MM.1S (cell line): ENCODE measurements at regions not wholly inside any gene's neighbourhood (a gene's known extent, or its start where the extent isn't known, plus 50 kb on each side); places are given as distances from the start of the nearest gene placed in this dataset.

ENCODE experiments used
- DNase-seq: peaks from one replicate; pipeline ENCODE4 v3.0.0-alpha.2; 2015
- H2AFZ ChIP-seq: fragments of 300-600 bp; sonication (generic); 2 replicates; pipeline ENCODE4 v1.6.0; 2016; ENCODE audit warnings: antibody characterized with exemption, low read length
- H3F3A ChIP-seq: fragments of 300-600 bp; sonication (generic); 2 replicates; pipeline ENCODE4 v1.6.1; 2016; ENCODE audit warnings: mild to moderate bottlenecking, antibody characterized with exemption, low read length, moderate library complexity, mixed read lengths; ENCODE audit not compliant: insufficient read depth
- H3K27ac ChIP-seq: fragments of 300-600 bp; sonication (generic); 2 replicates; pipeline ENCODE4 v1.5.1; 2016; ENCODE audit warnings: mild to moderate bottlenecking, low read length
- H3K27me3 ChIP-seq: fragments of 300-600 bp; sonication (generic); replicated peaks from 2 replicates; pipeline ENCODE4 v1.6.0; 2016; ENCODE audit warnings: low read length; ENCODE audit not compliant: insufficient read depth
- H3K36me3 ChIP-seq: fragments of 300-600 bp; sonication (generic); replicated peaks from 2 replicates; pipeline ENCODE4 v1.6.1; 2016; ENCODE audit warnings: mild to moderate bottlenecking, low read length, mixed read lengths; ENCODE audit not compliant: insufficient read depth
- H3K4me1 ChIP-seq: fragments of 300-600 bp; sonication (generic); 2 replicates; pipeline ENCODE4 v1.6.1; 2016; ENCODE audit warnings: low read length, mixed read lengths
- H3K4me2 ChIP-seq: fragments of 300-600 bp; sonication (generic); 2 replicates; pipeline ENCODE4 v1.6.0; 2016; ENCODE audit warnings: low read depth, low read length
- H3K4me3 ChIP-seq: fragments of 300-600 bp; sonication (generic); 2 replicates; pipeline ENCODE4 v1.5.1; 2016; ENCODE audit warnings: low read length, mixed read lengths
- H3K79me2 ChIP-seq: fragments of 300-600 bp; sonication (generic); 2 replicates; pipeline ENCODE4 v1.6.1; 2016; ENCODE audit warnings: mixed run types, low read length, mixed read lengths
- H3K9ac ChIP-seq: fragments of 300-600 bp; sonication (generic); 2 replicates; pipeline ENCODE4 v1.6.1; 2016; ENCODE audit warnings: low read length, mixed read lengths
- H3K9me2 ChIP-seq: fragments of 300-600 bp; sonication (generic); replicated peaks from 2 replicates; pipeline ENCODE4 v1.6.1; 2016; ENCODE audit warnings: mild to moderate bottlenecking, low read length, mixed read lengths; ENCODE audit not compliant: insufficient read depth
- H3K9me3 ChIP-seq: fragments of 300-600 bp; sonication (generic); replicated peaks from 2 replicates; pipeline ENCODE4 v1.6.1; 2016; ENCODE audit warnings: mild to moderate bottlenecking, low read length, mixed read lengths; ENCODE audit not compliant: insufficient read depth
- H4K20me1 ChIP-seq: fragments of 300-600 bp; sonication (generic); 2 replicates; pipeline ENCODE4 v1.6.1; 2016; ENCODE audit warnings: mild to moderate bottlenecking, low read length, moderate library complexity, mixed read lengths; ENCODE audit not compliant: insufficient read depth
- CTCF ChIP-seq: fragments of 300-600 bp; sonication (generic); IDR thresholded peaks from 2 replicates; pipeline ENCODE4 v1.5.1; 2016; ENCODE audit warnings: antibody characterized with exemption, low read length, mixed read lengths
- EZH2 ChIP-seq: fragments of 300-600 bp; sonication (generic); optimal IDR thresholded peaks from 2 replicates; pipeline ENCODE3; 2017; ENCODE audit warnings: low read depth, mild to moderate bottlenecking, antibody characterized with exemption, low read length, mixed read lengths
- EZH2phosphoT487 ChIP-seq: fragments of 300-600 bp; sonication (generic); IDR thresholded peaks from 2 replicates; pipeline ENCODE4 v1.6.1; 2018; ENCODE audit warnings: antibody characterized with exemption, low read length

- no peak for DNase-seq
- H3K4me3 ChIP-seq, result no peak overlapping the region
- no peaks in the 10 kb centered on the region for H3F3A ChIP-seq
- TF ChIP-seq EZH2phosphoT487 (no peak), EZH2 (no peak), CTCF (no peak)
- H3K9me3 ChIP-seq, result no peaks in the 10 kb centered on the region
- no peaks in the 10 kb centered on the region for H3K4me1 ChIP-seq
- H3K27ac ChIP-seq, result no peak overlapping the region
- no peaks in the 10 kb centered on the region for H3K9me2 ChIP-seq
- H3K4me2 ChIP-seq, result no peak overlapping the region
- no peaks in the 10 kb centered on the region for H3K79me2 ChIP-seq
- H3K9ac ChIP-seq, result no peak overlapping the region
- H3K36me3 ChIP-seq, result no peaks in the 10 kb centered on the region
- no peak overlapping the region for H2AFZ ChIP-seq
- H4K20me1 ChIP-seq, result no peaks in the 10 kb centered on the region
- H3K27me3 ChIP-seq, result no peaks in the 10 kb centered on the region
These were observed 371.5 kb upstream of the KLF4 start for GRCh38 chr9:107861075-107861474.

GRCh38 chr9:107858260-107858659 lies 368.7 kb upstream of the KLF4 start:
- Histone ChIP-seq H3K4me1 (no peaks in the 10 kb centered on the region), H3K9me3 (no peaks in the 10 kb centered on the region), H3F3A (no peaks in the 10 kb centered on the region), H4K20me1 (no peaks in the 10 kb centered on the region), H3K4me3 (no peak overlapping the region), H3K27ac (no peak overlapping the region), H3K9me2 (no peaks in the 10 kb centered on the region), H3K9ac (no peak overlapping the region), H3K79me2 (no peaks in the 10 kb centered on the region), H2AFZ (no peak overlapping the region), H3K36me3 (no peaks in the 10 kb centered on the region), H3K27me3 (no peaks in the 10 kb centered on the region), H3K4me2 (no peak overlapping the region)
- no peak for TF ChIP-seq EZH2
- TF ChIP-seq EZH2phosphoT487, result no peak
- no peak for TF ChIP-seq CTCF
- DNase-seq, result no peak

GRCh38 chr9:107856633-107857032 lies 367.1 kb upstream of the KLF4 start:
- H2AFZ ChIP-seq, result no peak overlapping the region
- no peaks in the 10 kb centered on the region for H3K27me3 ChIP-seq
- H3K27ac ChIP-seq, result no peak overlapping the region

More at GRCh38 chr9:107856633-107857032, 367.1 kb upstream of the KLF4 start:
- no peak for DNase-seq
- TF ChIP-seq EZH2, result no peak
- TF ChIP-seq EZH2phosphoT487, result no peak
- TF ChIP-seq CTCF, result no peak
- Histone ChIP-seq H3K9me3 (no peaks in the 10 kb centered on the region), H3F3A (no peaks in the 10 kb centered on the region), H3K4me2 (no peak overlapping the region), H4K20me1 (no peaks in the 10 kb centered on the region), H3K4me1 (no peaks in the 10 kb centered on the region), H3K4me3 (no peak overlapping the region), H3K9ac (no peak overlapping the region), H3K9me2 (no peaks in the 10 kb centered on the region), H3K79me2 (no peaks in the 10 kb centered on the region), H3K36me3 (no peaks in the 10 kb centered on the region)
